KMS-11 (cell line): ENCODE measurements at regions not wholly inside any gene's neighbourhood (a gene's known extent, or its start where the extent isn't known, plus 50 kb on each side); places are given as distances from the start of the nearest gene placed in this dataset.

ENCODE experiments used
- H2AFZ ChIP-seq: fragments of 200-600 bp; sonication (generic); 2 replicates; pipeline ENCODE4 v1.6.1; 2016; ENCODE audit warnings: antibody characterized with exemption, mixed run types, low read depth
- H3K27ac ChIP-seq: fragments of 200-600 bp; sonication (generic); 2 replicates; pipeline ENCODE4 v1.6.1; 2016; ENCODE audit warnings: mild to moderate bottlenecking, mixed run types
- H3K27me3 ChIP-seq: fragments of 200-600 bp; sonication (generic); 2 replicates; pipeline ENCODE4 v1.6.1; 2017; ENCODE audit warnings: mild to moderate bottlenecking, low read depth, mixed run types, moderate library complexity; ENCODE audit not compliant: insufficient read depth
- H3K36me3 ChIP-seq: fragments of 200-600 bp; sonication (generic); 2 replicates; pipeline ENCODE4 v1.6.1; 2017; ENCODE audit warnings: mild to moderate bottlenecking, mixed run types; ENCODE audit not compliant: insufficient read depth
- H3K4me1 ChIP-seq: fragments of 200-600 bp; sonication (generic); 2 replicates; pipeline ENCODE4 v1.6.1; 2016; ENCODE audit warnings: mild to moderate bottlenecking, low read depth, mixed run types; ENCODE audit not compliant: poor library complexity, severe bottlenecking
- H3K4me2 ChIP-seq: fragments of 200-600 bp; sonication (generic); 2 replicates; pipeline ENCODE4 v1.7.0; 2016; ENCODE audit warnings: mild to moderate bottlenecking, mixed run types
- H3K4me3 ChIP-seq: fragments of 200-600 bp; sonication (generic); IDR thresholded peaks from 2 replicates; pipeline ENCODE4 v1.6.1; 2017; ENCODE audit warnings: low read depth, low read length, mixed read lengths; ENCODE audit not compliant: insufficient read depth
- H3K79me2 ChIP-seq: fragments of 200-600 bp; sonication (generic); 2 replicates; pipeline ENCODE4 v1.6.1; 2016; ENCODE audit warnings: low read depth, mixed run types; ENCODE audit not compliant: insufficient read depth
- H3K9ac ChIP-seq: fragments of 200-600 bp; sonication (generic); 2 replicates; pipeline ENCODE4 v1.6.1; 2016; ENCODE audit warnings: mild to moderate bottlenecking, mixed run types
- H4K20me1 ChIP-seq: fragments of 200-600 bp; sonication (generic); 2 replicates; pipeline ENCODE4 v1.6.1; 2016; ENCODE audit warnings: mild to moderate bottlenecking, mixed run types; ENCODE audit not compliant: insufficient read depth
- TF ChIP-seq, protein P1 (sequence below): fragments of 200-600 bp; sonication (generic); conservative IDR thresholded peaks from 2 replicates; pipeline ENCODE4 v1.6.1; 2017; ENCODE audit warnings: low read depth, mild to moderate bottlenecking, antibody characterized with exemption, low read length, moderate library complexity, mixed read lengths

DNA sequence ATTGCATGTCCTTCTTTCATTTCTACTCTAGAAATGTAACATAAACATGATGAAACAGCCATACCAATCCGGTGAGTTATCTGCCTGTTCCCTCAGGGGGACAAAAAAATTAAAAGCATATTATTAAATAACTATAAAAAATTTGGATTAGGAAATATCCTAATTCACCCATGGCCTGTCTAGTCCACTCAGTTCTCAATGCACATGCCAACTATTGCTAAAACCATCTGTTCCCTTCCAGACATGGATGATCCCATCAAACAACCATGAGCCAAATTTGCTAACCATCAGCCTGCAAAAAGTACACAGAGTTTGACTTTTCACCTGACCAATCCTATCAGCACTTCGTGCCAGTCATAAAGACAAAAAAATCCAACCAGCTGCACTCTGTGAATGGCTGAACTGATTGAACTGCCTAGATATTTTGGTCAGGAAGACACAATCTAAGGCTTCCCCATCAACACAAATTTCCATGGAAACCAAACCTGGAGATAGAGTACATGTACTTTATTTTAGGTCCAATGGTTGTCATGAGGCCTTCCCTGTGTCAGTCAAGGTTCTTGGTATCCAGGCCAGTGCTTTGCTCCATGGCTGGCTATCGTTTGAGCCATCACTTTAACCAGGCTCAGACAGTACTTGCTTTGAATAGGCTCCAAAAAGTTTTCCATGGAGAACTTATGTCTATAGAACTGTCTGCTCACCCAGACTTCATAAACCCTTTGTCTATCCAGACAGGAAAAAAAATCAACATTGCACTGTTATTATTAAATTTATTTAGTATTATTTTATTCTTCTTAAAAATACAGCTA is 570.8 kb downstream of the LTN1 start:
- H3K9ac ChIP-seq = no peak overlapping the region
- no peaks in the 10 kb centered on the region for H4K20me1 ChIP-seq
- TF ChIP-seq, protein P1, sequence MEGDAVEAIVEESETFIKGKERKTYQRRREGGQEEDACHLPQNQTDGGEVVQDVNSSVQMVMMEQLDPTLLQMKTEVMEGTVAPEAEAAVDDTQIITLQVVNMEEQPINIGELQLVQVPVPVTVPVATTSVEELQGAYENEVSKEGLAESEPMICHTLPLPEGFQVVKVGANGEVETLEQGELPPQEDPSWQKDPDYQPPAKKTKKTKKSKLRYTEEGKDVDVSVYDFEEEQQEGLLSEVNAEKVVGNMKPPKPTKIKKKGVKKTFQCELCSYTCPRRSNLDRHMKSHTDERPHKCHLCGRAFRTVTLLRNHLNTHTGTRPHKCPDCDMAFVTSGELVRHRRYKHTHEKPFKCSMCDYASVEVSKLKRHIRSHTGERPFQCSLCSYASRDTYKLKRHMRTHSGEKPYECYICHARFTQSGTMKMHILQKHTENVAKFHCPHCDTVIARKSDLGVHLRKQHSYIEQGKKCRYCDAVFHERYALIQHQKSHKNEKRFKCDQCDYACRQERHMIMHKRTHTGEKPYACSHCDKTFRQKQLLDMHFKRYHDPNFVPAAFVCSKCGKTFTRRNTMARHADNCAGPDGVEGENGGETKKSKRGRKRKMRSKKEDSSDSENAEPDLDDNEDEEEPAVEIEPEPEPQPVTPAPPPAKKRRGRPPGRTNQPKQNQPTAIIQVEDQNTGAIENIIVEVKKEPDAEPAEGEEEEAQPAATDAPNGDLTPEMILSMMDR = no peak
- H3K4me2 ChIP-seq = no peak overlapping the region
- no peak overlapping the region for H3K27ac ChIP-seq
- H3K36me3 ChIP-seq = no peaks in the 10 kb centered on the region
- H3K27me3 ChIP-seq = no peaks in the 10 kb centered on the region
- no peak overlapping the region for H3K4me3 ChIP-seq
- no peaks in the 10 kb centered on the region for H3K4me1 ChIP-seq
- no peak overlapping the region for H2AFZ ChIP-seq
- no peaks in the 10 kb centered on the region for H3K79me2 ChIP-seq

- TF ChIP-seq, protein P1 = no peak
- Histone ChIP-seq H3K36me3 (no peaks in the 10 kb centered on the region), H3K27me3 (no peaks in the 10 kb centered on the region)
These were observed 572.9 kb downstream of the LTN1 start for GRCh38 chr21:28419811-28420210.

GRCh38 chr21:28418726-28419514 is 573.8 kb downstream of the LTN1 start:
- Histone ChIP-seq H3K36me3 (no peaks in the 10 kb centered on the region), H3K27me3 (no peaks in the 10 kb centered on the region), H3K79me2 (no peaks in the 10 kb centered on the region), H4K20me1 (no peaks in the 10 kb centered on the region), H3K4me1 (no peaks in the 10 kb centered on the region), H3K27ac (no peak overlapping the region), H3K9ac (no peak overlapping the region), H2AFZ (no peak overlapping the region), H3K4me3 (no peak overlapping the region), H3K4me2 (no peak overlapping the region)
- TF ChIP-seq, protein P1 = no peak

More at GRCh38 chr21:28419811-28420210, 572.9 kb downstream of the LTN1 start:
- Histone ChIP-seq H2AFZ (no peak overlapping the region), H3K27ac (no peak overlapping the region), H3K4me2 (no peak overlapping the region), H3K4me1 (no peaks in the 10 kb centered on the region), H4K20me1 (no peaks in the 10 kb centered on the region), H3K79me2 (no peaks in the 10 kb centered on the region), H3K9ac (no peak overlapping the region), H3K4me3 (no peak overlapping the region)

DNA sequence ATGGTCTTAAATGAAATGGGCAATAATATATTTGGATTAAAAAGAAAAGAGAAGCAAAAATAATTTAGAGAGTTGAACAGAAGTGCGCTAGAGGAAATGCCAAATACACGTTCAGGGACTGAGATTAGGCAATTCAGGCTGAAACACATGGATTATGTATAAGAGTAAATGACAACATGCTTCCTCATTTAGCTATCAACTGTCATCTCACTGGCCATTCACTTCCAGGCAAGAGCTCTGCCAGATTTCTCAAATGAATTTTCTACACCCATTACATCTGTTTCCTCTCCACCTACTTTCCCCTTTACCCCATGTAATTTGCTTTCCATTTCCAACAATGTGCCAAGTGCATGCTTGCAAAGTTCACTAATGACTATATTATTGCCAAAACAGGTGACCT is 582.4 kb downstream of the LTN1 start:
- H3K4me3 ChIP-seq = no peak overlapping the region
- no peak overlapping the region for H3K9ac ChIP-seq
- H3K4me1 ChIP-seq = no peaks in the 10 kb centered on the region
- H3K27me3 ChIP-seq = no peaks in the 10 kb centered on the region
- no peak overlapping the region for H3K4me2 ChIP-seq
- H4K20me1 ChIP-seq = no peaks in the 10 kb centered on the region
- no peak overlapping the region for H3K27ac ChIP-seq
- TF ChIP-seq, protein P1 = no peak
- H3K79me2 ChIP-seq = no peaks in the 10 kb centered on the region
- H2AFZ ChIP-seq = no peak overlapping the region
- H3K36me3 ChIP-seq = no peaks in the 10 kb centered on the region
